Neural cell (in vitro differentiated cells): ENCODE measurements at regions not wholly inside any gene's neighbourhood (a gene's known extent, or its start where the extent isn't known, plus 50 kb on each side); places are given as distances from the start of the nearest gene placed in this dataset.

ENCODE experiments used
- H2AFZ ChIP-seq: fragments of 200-600, 300-800 bp; sonication (generic), shearing (Covaris generic); 2 replicates; pipeline ENCODE4 v1.6.0; 2014; ENCODE audit warnings: low read depth, mild to moderate bottlenecking, antibody characterized with exemption, low read length, moderate library complexity
- H3F3A ChIP-seq: fragments of 200-600 bp; shearing (Covaris generic); 2 replicates; pipeline ENCODE4 v1.6.1; 2016; ENCODE audit warnings: mild to moderate bottlenecking, moderate library complexity, mixed read lengths, antibody characterized with exemption, low read length; ENCODE audit not compliant: insufficient read depth, poor library complexity, severe bottlenecking
- H3K27ac ChIP-seq: fragments of 200-600, 300-800 bp; sonication (generic), shearing (Covaris generic); 2 replicates; pipeline ENCODE4 v1.5.1; 2014; ENCODE audit warnings: mild to moderate bottlenecking, low read length, moderate library complexity
- H3K27me3 ChIP-seq: fragments of 300-800, 200-600 bp; sonication (generic), shearing (Covaris generic); 2 replicates; pipeline ENCODE4 v1.6.0; 2014; ENCODE audit warnings: mild to moderate bottlenecking, low read depth, low read length, moderate library complexity; ENCODE audit not compliant: insufficient read depth
- H3K36me3 ChIP-seq: fragments of 300-800, 200-600 bp; sonication (generic), shearing (Covaris generic); 2 replicates; pipeline ENCODE4 v1.5.1; 2014; ENCODE audit warnings: mild to moderate bottlenecking, antibody characterized with exemption, low read length, moderate library complexity; ENCODE audit not compliant: insufficient read depth
- H3K4me2 ChIP-seq: fragments of 300-800, 200-600 bp; sonication (generic), shearing (Covaris generic); 2 replicates; pipeline ENCODE4 v1.6.0; 2014; ENCODE audit warnings: mild to moderate bottlenecking, low read length
- H3K4me3 ChIP-seq: fragments of 300-800, 200-600 bp; sonication (generic), shearing (Covaris generic); 2 replicates; pipeline ENCODE4 v1.5.1; 2014; ENCODE audit warnings: mild to moderate bottlenecking, low read length, moderate library complexity
- H3K79me2 ChIP-seq: fragments of 200-600 bp; shearing (Covaris generic); replicated peaks from 2 replicates; pipeline ENCODE4 v1.6.0; 2014; ENCODE audit warnings: mild to moderate bottlenecking, low read length, moderate library complexity; ENCODE audit not compliant: insufficient read depth
- H3K9ac ChIP-seq: fragments of 300-800, 200-600 bp; sonication (generic), shearing (Covaris generic); 2 replicates; pipeline ENCODE4 v1.6.1; 2016; ENCODE audit warnings: mild to moderate bottlenecking, low read length, mixed read lengths
- H3K9me2 ChIP-seq: fragments of 200-600 bp; shearing (Covaris generic); 2 replicates; pipeline ENCODE4 v1.6.1; 2016; ENCODE audit warnings: mild to moderate bottlenecking, low read length, mixed read lengths; ENCODE audit not compliant: insufficient read depth
- H3K9me3 ChIP-seq: fragments of 200-600, 300-800 bp; sonication (generic), shearing (Covaris generic); 2 replicates; pipeline ENCODE4 v1.6.1; 2016; ENCODE audit warnings: mild to moderate bottlenecking, mixed run types, low read length, moderate library complexity, mixed read lengths
- H4K20me1 ChIP-seq: fragments of 200-600 bp; shearing (Covaris generic); 2 replicates; pipeline ENCODE4 v1.6.1; 2016; ENCODE audit warnings: mild to moderate bottlenecking, mixed run types; ENCODE audit not compliant: insufficient read depth
- CTCF ChIP-seq: fragments of 450-650 bp; IDR thresholded peaks from 2 replicates; pipeline ENCODE4 v1.5.1; 2014; ENCODE audit warnings: antibody characterized with exemption, mild to moderate bottlenecking, moderate library complexity; ENCODE audit not compliant: poor library complexity, severe bottlenecking
- EZH2 ChIP-seq: fragments of 200-600, 300-800 bp; shearing (Covaris generic), sonication (generic); IDR thresholded peaks from 2 replicates; pipeline ENCODE4 v1.6.1; 2014; ENCODE audit warnings: antibody characterized with exemption, low read length, borderline replicate concordance, mild to moderate bottlenecking; ENCODE audit not compliant: insufficient read depth, poor library complexity, severe bottlenecking
- MXI1 ChIP-seq: fragments of 450-650 bp; conservative IDR thresholded peaks from 2 replicates; pipeline ENCODE4 v1.6.1; 2014; ENCODE audit warnings: antibody characterized with exemption, mild to moderate bottlenecking; ENCODE audit not compliant: poor library complexity, severe bottlenecking
- POLR2AphosphoS5 ChIP-seq: IDR thresholded peaks from 2 replicates; pipeline ENCODE4 v1.6.1; 2012
- RAD21 ChIP-seq: fragments of 450-650 bp; conservative IDR thresholded peaks from 2 replicates; pipeline ENCODE4 v1.6.1; 2014; ENCODE audit warnings: antibody characterized with exemption, mild to moderate bottlenecking, moderate library complexity
- REST ChIP-seq: IDR thresholded peaks from 2 replicates; pipeline ENCODE4 v1.6.1; 2012; ENCODE audit warnings: borderline replicate concordance
- SMC3 ChIP-seq: fragments of 450-650 bp; conservative IDR thresholded peaks from 2 replicates; pipeline ENCODE4 v1.6.1; 2014; ENCODE audit warnings: antibody characterized with exemption, mild to moderate bottlenecking, moderate library complexity; ENCODE audit not compliant: poor library complexity
- TAF1 ChIP-seq: IDR thresholded peaks from 2 replicates; pipeline ENCODE4 v1.6.1; 2012; ENCODE audit warnings: low read depth

- H3K79me2 ChIP-seq = no peaks in the 10 kb centered on the region
- H3K9ac ChIP-seq = no peak overlapping the region
- TF ChIP-seq SMC3 (no peak), TAF1 (no peak), MXI1 (no peak), RAD21 (no peak), POLR2AphosphoS5 (no peak), REST (no peak), EZH2 (no peak)
- H3K9me2 ChIP-seq = no peaks in the 10 kb centered on the region
- H3K4me3 ChIP-seq = no peak overlapping the region
- H4K20me1 ChIP-seq = no peaks in the 10 kb centered on the region
- H3F3A ChIP-seq = no peaks in the 10 kb centered on the region
- no peak overlapping the region for H2AFZ ChIP-seq
- no peak overlapping the region for H3K27ac ChIP-seq
- no peak overlapping the region for H3K4me2 ChIP-seq
- H3K36me3 ChIP-seq = no peaks in the 10 kb centered on the region
- H3K27me3 ChIP-seq = no peaks in the 10 kb centered on the region
- no peaks in the 10 kb centered on the region for H3K9me3 ChIP-seq
Measured at GRCh38 chr21:39099859-39100258, 83.4 kb downstream of the PSMG1 start.

- no peaks in the 10 kb centered on the region for H3K79me2 ChIP-seq
- H3K27ac ChIP-seq = no peak overlapping the region
- H3F3A ChIP-seq = no peaks in the 10 kb centered on the region
- H3K9me2 ChIP-seq = no peaks in the 10 kb centered on the region
- no peaks in the 10 kb centered on the region for H3K9me3 ChIP-seq
- H2AFZ ChIP-seq = no peak overlapping the region
- H3K4me2 ChIP-seq = no peak overlapping the region
- no peaks in the 10 kb centered on the region for H3K27me3 ChIP-seq
- no peaks in the 10 kb centered on the region for H3K36me3 ChIP-seq
- H4K20me1 ChIP-seq = no peaks in the 10 kb centered on the region
- H3K4me3 ChIP-seq = no peak overlapping the region
- TF ChIP-seq SMC3 (no peak), MXI1 (no peak), POLR2AphosphoS5 (no peak), CTCF (no peak), EZH2 (no peak), REST (no peak)
- H3K9ac ChIP-seq = no peak overlapping the region
Measured at GRCh38 chr21:39098696-39099200, 84.5 kb downstream of the PSMG1 start.
